ENCODE measurements at regions not wholly inside any gene's neighbourhood (a gene's known extent, or its start where the extent isn't known, plus 50 kb on each side); places are given as distances from the start of the nearest gene placed in this dataset.

DNA sequence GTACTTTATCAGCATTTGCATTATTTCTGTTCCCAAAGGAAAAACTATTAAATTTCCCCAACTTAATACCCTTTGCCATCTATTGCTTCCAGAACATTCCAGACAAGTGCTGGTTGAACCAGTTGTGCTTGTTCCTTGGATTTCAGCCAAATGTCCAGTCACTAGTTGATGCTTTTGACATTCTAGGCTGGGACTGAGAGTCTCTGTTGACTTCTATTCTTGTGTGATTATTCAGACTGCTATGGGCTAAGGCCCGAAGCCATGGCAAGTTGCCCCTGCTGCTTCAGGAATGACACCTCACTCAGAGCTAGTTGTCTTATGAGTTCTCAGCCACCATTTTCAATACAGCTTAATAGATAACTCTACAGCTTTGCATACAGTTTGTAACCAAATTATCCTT, 458.1 kb upstream of the ARGLU1 start:
- no peak overlapping the region for H3K4me3 ChIP-seq (ENCODE audit: low read length)
- TF ChIP-seq, protein P1, sequence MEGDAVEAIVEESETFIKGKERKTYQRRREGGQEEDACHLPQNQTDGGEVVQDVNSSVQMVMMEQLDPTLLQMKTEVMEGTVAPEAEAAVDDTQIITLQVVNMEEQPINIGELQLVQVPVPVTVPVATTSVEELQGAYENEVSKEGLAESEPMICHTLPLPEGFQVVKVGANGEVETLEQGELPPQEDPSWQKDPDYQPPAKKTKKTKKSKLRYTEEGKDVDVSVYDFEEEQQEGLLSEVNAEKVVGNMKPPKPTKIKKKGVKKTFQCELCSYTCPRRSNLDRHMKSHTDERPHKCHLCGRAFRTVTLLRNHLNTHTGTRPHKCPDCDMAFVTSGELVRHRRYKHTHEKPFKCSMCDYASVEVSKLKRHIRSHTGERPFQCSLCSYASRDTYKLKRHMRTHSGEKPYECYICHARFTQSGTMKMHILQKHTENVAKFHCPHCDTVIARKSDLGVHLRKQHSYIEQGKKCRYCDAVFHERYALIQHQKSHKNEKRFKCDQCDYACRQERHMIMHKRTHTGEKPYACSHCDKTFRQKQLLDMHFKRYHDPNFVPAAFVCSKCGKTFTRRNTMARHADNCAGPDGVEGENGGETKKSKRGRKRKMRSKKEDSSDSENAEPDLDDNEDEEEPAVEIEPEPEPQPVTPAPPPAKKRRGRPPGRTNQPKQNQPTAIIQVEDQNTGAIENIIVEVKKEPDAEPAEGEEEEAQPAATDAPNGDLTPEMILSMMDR (IDR thresholded peaks at IDR 0.05; ENCODE audit: insufficient read depth, low read depth, low read length, missing control alignments), result no peak
- DNase-seq (ENCODE audit: low read depth), result peak; percentile 76

DNA sequence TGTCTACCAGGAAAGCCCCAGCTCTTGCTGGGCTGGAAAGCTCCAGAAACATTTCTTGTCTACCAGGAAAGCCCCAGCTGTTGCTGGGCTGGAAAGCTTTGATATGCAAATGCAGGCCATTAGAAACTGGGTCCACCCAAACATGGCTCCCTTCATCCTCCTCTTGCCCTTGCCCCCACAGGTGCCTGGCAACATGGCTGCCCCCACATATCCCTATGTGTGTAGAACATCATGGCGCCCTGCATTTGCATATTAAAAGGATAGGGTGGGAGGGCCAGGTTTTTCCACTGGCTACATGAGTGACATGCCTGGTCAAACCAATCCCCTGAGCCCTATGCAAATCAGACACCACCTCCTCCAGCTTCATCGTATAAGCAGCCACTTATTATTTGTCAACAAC, 455.4 kb upstream of the ARGLU1 start:
- no peak overlapping the region for H3K4me3 ChIP-seq (ENCODE audit: low read length)
- no peak for DNase-seq (ENCODE audit: low read depth)
- TF ChIP-seq, protein P1 (IDR thresholded peaks at IDR 0.05; ENCODE audit: insufficient read depth, low read depth, low read length, missing control alignments), result no peak

DNA sequence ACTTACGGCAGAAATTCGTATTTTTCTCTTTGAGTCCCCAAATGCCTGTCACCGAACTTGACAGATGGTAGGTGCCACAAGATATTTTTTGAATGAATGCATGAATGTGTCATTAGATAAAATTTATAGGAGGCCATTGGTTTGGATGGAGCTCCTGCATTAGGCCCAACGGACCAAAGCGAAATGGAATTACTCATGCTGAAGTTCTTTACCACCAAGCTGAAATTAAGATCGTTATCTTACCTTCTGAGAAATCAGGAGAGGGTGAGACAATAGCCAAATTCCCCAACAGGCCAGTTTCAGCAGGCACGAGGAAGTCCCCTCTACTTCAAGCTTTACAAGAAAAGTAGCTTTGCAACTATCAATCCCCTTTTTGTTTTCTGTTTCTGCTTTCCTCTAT, 452.5 kb upstream of the ARGLU1 start:
- DNase-seq (ENCODE audit: low read depth), result no peak
- TF ChIP-seq, protein P1 (IDR thresholded peaks at IDR 0.05; ENCODE audit: insufficient read depth, low read depth, low read length, missing control alignments), result no peak

DNA sequence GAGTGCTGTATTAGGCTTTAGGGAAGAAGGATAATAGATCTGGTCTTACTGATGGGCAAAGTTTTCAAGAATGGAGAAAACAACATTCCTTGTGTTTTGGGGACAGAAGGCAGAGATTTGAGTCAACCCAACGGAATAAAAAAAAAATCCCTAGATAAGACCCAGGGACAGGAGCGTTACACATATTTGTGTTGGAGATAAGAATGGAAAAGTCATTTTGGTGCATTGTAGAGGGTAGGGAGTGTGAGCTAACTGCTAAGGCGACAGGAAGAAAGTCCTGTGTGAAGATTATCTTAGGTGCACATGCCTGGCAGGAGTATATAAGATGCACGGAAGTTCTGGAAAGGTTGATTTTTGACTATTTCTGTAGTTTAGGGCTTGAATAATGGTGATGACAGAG, 450.3 kb upstream of the ARGLU1 start:
- no peak for DNase-seq (ENCODE audit: low read depth)
- TF ChIP-seq, protein P1 (IDR thresholded peaks at IDR 0.05; ENCODE audit: insufficient read depth, low read depth, low read length, missing control alignments), result no peak
- H3K4me3 ChIP-seq (ENCODE audit: low read length), result no peak overlapping the region

More for the DNA sequence above, 452.5 kb upstream of the ARGLU1 start:
- no peak overlapping the region for H3K4me3 ChIP-seq (ENCODE audit: low read length)

DNA sequence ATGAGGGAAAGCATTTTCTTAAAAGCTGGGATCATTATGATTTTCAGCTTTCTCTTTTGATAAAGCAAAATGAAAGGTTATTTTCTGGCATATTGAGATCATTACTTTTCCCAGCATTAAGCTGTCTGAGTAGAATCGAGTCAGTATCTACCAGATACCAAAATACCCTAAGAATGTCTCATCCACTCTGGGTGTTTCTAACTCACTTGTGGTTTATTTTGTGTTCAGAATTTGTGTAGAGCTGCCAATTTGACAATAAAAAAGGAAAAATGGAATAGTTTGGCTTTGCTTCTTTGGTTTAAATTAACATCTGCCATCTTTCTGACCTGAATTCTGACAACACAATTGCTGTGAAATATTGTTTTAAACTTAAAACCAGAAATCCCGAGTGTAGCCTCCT, 438.7 kb upstream of the ARGLU1 start:
- TF ChIP-seq, protein P1 (IDR thresholded peaks at IDR 0.05; ENCODE audit: insufficient read depth, low read depth, low read length, missing control alignments), result no peak
- H3K4me3 ChIP-seq (ENCODE audit: low read length), result no peak overlapping the region
- no peak for DNase-seq (ENCODE audit: low read depth)

DNA sequence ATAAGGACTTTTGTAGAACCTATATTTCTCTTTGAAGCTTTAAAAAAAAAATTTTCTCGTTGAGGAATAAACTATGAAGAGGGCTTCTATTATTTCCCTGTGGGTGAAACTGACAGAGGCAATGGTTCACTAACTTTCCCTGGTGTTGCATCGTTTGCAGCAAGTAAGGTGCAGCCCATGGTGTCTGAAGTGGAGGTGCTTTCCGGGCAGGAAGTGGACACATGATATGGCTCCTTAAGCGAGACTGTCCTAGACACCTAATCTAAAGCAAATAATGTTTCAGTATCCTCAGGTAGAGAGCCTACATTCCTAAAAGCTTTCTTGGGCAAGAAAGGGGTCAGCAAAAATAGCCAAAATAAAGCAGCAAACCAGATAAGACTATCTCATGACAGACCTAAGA, 437.6 kb upstream of the ARGLU1 start:
- TF ChIP-seq, protein P1 (IDR thresholded peaks at IDR 0.05; ENCODE audit: insufficient read depth, low read depth, low read length, missing control alignments), result no peak
- H3K4me3 ChIP-seq (ENCODE audit: low read length), result no peak overlapping the region
- no peak for DNase-seq (ENCODE audit: low read depth)

DNA sequence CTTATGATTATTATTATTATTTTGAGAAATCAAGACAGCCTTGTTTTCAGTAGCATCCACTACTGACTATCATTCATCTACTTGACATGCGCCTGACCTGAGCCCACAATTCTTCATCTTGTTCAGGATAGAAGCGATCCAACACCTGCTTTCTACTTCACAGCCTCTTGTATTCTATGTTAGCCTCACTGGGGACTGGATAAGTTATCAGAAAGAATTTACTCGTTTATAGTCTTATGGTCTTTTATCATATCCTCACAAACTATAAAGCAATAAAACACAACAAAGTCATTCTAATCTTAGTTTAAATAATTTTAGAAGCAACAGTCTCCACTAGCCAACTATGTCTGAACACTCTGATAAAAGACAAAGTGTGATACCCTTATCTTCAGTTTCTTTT, 436.0 kb upstream of the ARGLU1 start:
- H3K4me3 ChIP-seq (ENCODE audit: low read length), result no peak overlapping the region
- TF ChIP-seq, protein P1 (IDR thresholded peaks at IDR 0.05; ENCODE audit: insufficient read depth, low read depth, low read length, missing control alignments), result no peak
- DNase-seq (ENCODE audit: low read depth), result no peak
